ENCODE measurements at regions not wholly inside any gene's neighbourhood (a gene's known extent, or its start where the extent isn't known, plus 50 kb on each side); places are given as distances from the start of the nearest gene placed in this dataset.

GRCh38 chr18:10401930-10402329 lies 52.5 kb upstream of the APCDD1 start:
- no peak for DNase-seq

- DNase-seq, result no peak
These were observed 51.4 kb upstream of the APCDD1 start for GRCh38 chr18:10402871-10403559.

GRCh38 chr18:10403708-10404107 lies 50.7 kb upstream of the APCDD1 start:
- no peak for DNase-seq

GRCh38 chr18:10404168-10404567 lies 50.3 kb upstream of the APCDD1 start:
- DNase-seq, result no peak
